ENCODE measurements at regions not wholly inside any gene's neighbourhood (a gene's known extent, or its start where the extent isn't known, plus 50 kb on each side); places are given as distances from the start of the nearest gene placed in this dataset.

GRCh38 chr2:239717319-239717675, 307.8 kb downstream of the NDUFA10 start:
- Histone ChIP-seq H2AFZ (no peak overlapping the region), H3K4me3 (no peak overlapping the region), H4K20me1 (replicated peaks; ENCODE audit: insufficient read depth) (no peaks in the 10 kb centered on the region), H3K79me2 (replicated peaks; ENCODE audit: insufficient read depth) (no peaks in the 10 kb centered on the region), H3F3A (replicated peaks; ENCODE audit: low read depth) (no peaks in the 10 kb centered on the region), H3K36me3 (ENCODE audit: insufficient read depth) (no peaks in the 10 kb centered on the region), H3K9me2 (ENCODE audit: insufficient read depth) (peaks cover 3% of the 10 kb centered on the region; the same call in 1 of the 2 replicates), H3K27ac (ENCODE audit: low read depth) (no peak overlapping the region), H3K4me1 (ENCODE audit: insufficient read depth) (no peaks in the 10 kb centered on the region), H3K4me2 (no peak overlapping the region), H3K27me3 (ENCODE audit: insufficient read depth) (no peaks in the 10 kb centered on the region)
- H3K27me3 Mint-ChIP-seq (ENCODE audit: insufficient read depth, low read depth, poor library complexity): peaks cover 9% of the 10 kb centered on the region
- no peaks in the 10 kb centered on the region for H3K4me1 Mint-ChIP-seq
- peaks cover 25% of the 10 kb centered on the region for H3K9me3 Mint-ChIP-seq
- TF ChIP-seq CTCF (conservative IDR thresholded peaks at IDR 0.05; ENCODE audit: low read depth in 2 of 2) (no peak), EZH2phosphoT487 (IDR thresholded peaks at IDR 0.05; ENCODE audit: unreplicated experiment) (no peak), ZNF114 (CRISPR knock-in tag; IDR thresholded peaks at IDR 0.05) (no peak), JUNB (IDR thresholded peaks at IDR 0.05; ENCODE audit: unreplicated experiment) (no peak), POLR2AphosphoS5 (IDR thresholded peaks at IDR 0.05; ENCODE audit: low read depth) (no peak), REST (IDR thresholded peaks at IDR 0.05; ENCODE audit: unreplicated experiment) (no peak), ETS1 (IDR thresholded peaks at IDR 0.05) (no peak), EZH2 (IDR thresholded peaks at IDR 0.05; ENCODE audit: low read depth, unreplicated experiment) (no peak), CREB1 (CRISPR knock-in tag; IDR thresholded peaks at IDR 0.05; ENCODE audit: low read depth) (no peak), STAT1 (IDR thresholded peaks at IDR 0.05; ENCODE audit: unreplicated experiment) (no peak), ZNF462 (CRISPR knock-in tag; IDR thresholded peaks at IDR 0.05) (no peak), ZNF331 (CRISPR knock-in tag; IDR thresholded peaks at IDR 0.05; ENCODE audit: low read depth) (no peak)
- ATAC-seq: no peak
- no peak for DNase-seq (ENCODE audit: low spot score)
- H3K27ac Mint-ChIP-seq: no peak overlapping the region
- no peak overlapping the region for H3K4me3 Mint-ChIP-seq
- H3K36me3 Mint-ChIP-seq (ENCODE audit: low read depth): peaks cover 13% of the 10 kb centered on the region
